Neural cell (in vitro differentiated cells): ENCODE measurements at regions not wholly inside any gene's neighbourhood (a gene's known extent, or its start where the extent isn't known, plus 50 kb on each side); places are given as distances from the start of the nearest gene placed in this dataset.

Experiments
- POLR2AphosphoS5 ChIP-seq: IDR thresholded peaks from 2 replicates; pipeline ENCODE4 v1.6.1; 2012
- SMC3 ChIP-seq: fragments of 450-650 bp; conservative IDR thresholded peaks from 2 replicates; pipeline ENCODE4 v1.6.1; 2014; ENCODE audit warnings: antibody characterized with exemption, mild to moderate bottlenecking, moderate library complexity; ENCODE audit not compliant: poor library complexity

- TF ChIP-seq SMC3 (no peak), POLR2AphosphoS5 (no peak)
Measured at GRCh38 chr2:145366341-145366740, 846.4 kb upstream of the ZEB2 start.
